ENCODE measurements at regions not wholly inside any gene's neighbourhood (a gene's known extent, or its start where the extent isn't known, plus 50 kb on each side); places are given as distances from the start of the nearest gene placed in this dataset.

DNA sequence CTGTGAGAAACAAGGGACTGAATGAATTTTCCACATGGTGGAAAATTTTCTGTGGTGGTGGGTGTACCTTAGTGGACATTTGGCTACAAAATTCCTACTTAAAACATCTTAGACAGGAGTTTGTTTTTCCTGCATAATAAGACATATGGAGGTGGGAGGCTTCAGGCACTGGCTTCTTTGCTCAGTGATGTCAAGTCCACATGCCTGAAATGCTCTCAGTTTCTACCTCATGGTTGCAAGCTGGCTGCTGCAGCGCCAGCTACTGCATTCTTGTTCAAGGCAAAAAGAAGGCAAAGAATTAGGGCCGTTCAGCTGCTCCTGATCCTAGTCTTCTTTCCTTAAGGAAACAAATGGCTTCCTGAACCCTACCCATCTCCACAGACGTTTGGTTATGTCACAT is 99.9 kb upstream of the FAM204A start:
- TF ChIP-seq CTCF (IDR thresholded peaks at IDR 0.05) = no peak
- no peak for TF ChIP-seq POLR2A (IDR thresholded peaks at IDR 0.05)

Data from suprapubic skin (tissue), 3 donors.